ENCODE measurements at regions not wholly inside any gene's neighbourhood (a gene's known extent, or its start where the extent isn't known, plus 50 kb on each side); places are given as distances from the start of the nearest gene placed in this dataset.

- ChIA-PET POLR2A (no interaction called here), CTCF (no interaction called here)
- H3K4me1 ChIP-seq (ENCODE audit: control insufficient read depth, insufficient read depth, low read length): no peaks in the 10 kb centered on the region
- H3K27me3 ChIP-seq (ENCODE audit: control insufficient read depth, insufficient read depth, low read length): no peaks in the 10 kb centered on the region
- in situ Hi-C loops (cut with HindIII; ENCODE audit: low pct_unique_long_range_greater_than_20kb, low sequenced_read_pairs) (no loop called here), intact Hi-C loops (cut with micrococcal nuclease; ENCODE audit: unreplicated experiment) (no loop called here)
- H3K36me3 ChIP-seq (ENCODE audit: control insufficient read depth, insufficient read depth, low read length): no peaks in the 10 kb centered on the region
- H3K4me3 ChIP-seq (ENCODE audit: low read depth in 2 of 2, low read length in 2 of 2): no peak overlapping the region
- H3K9me3 ChIP-seq (ENCODE audit: control insufficient read depth, insufficient read depth, low read depth, low read length): no peaks in the 10 kb centered on the region
- BruUV-seq (replicated peaks): no TSS peak
- no peak for ATAC-seq
- DNase-seq (ENCODE audit: low read depth, low spot score): no peak
- TF ChIP-seq, protein P1, sequence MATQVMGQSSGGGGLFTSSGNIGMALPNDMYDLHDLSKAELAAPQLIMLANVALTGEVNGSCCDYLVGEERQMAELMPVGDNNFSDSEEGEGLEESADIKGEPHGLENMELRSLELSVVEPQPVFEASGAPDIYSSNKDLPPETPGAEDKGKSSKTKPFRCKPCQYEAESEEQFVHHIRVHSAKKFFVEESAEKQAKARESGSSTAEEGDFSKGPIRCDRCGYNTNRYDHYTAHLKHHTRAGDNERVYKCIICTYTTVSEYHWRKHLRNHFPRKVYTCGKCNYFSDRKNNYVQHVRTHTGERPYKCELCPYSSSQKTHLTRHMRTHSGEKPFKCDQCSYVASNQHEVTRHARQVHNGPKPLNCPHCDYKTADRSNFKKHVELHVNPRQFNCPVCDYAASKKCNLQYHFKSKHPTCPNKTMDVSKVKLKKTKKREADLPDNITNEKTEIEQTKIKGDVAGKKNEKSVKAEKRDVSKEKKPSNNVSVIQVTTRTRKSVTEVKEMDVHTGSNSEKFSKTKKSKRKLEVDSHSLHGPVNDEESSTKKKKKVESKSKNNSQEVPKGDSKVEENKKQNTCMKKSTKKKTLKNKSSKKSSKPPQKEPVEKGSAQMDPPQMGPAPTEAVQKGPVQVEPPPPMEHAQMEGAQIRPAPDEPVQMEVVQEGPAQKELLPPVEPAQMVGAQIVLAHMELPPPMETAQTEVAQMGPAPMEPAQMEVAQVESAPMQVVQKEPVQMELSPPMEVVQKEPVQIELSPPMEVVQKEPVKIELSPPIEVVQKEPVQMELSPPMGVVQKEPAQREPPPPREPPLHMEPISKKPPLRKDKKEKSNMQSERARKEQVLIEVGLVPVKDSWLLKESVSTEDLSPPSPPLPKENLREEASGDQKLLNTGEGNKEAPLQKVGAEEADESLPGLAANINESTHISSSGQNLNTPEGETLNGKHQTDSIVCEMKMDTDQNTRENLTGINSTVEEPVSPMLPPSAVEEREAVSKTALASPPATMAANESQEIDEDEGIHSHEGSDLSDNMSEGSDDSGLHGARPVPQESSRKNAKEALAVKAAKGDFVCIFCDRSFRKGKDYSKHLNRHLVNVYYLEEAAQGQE (IDR thresholded peaks at IDR 0.05; ENCODE audit: insufficient read depth in 1 of 2, low read depth in 2 of 2, low read length in 1 of 2): no peak
- TF ChIP-seq TCF7L2 (IDR thresholded peaks at IDR 0.05; ENCODE audit: low read depth, low read length): no peak
- no peak for TF ChIP-seq POLR2AphosphoS5 (IDR thresholded peaks at IDR 0.05; ENCODE audit: low read depth, low read length)
- TF ChIP-seq CTCF (IDR thresholded peaks at IDR 0.05): no peak
- TF ChIP-seq SIN3A (IDR thresholded peaks at IDR 0.05; ENCODE audit: borderline replicate concordance, insufficient read depth, low read depth, low read length): no peak
- H3K27ac ChIP-seq (ENCODE audit: low read length): no peak overlapping the region
Measured at GRCh38 chr1:232754930-232755329, 50.3 kb upstream of the MAP10 start.

All from Panc1 (cell line).